CD14-positive monocyte (primary cell): ENCODE measurements at regions not wholly inside any gene's neighbourhood (a gene's known extent, or its start where the extent isn't known, plus 50 kb on each side); places are given as distances from the start of the nearest gene placed in this dataset.

Experiments
- DNase-seq, 3 donors: peaks; one replicate each; pipeline ENCODE4 v3.0.0-alpha.2; 2011 to 2022
- H2AFZ ChIP-seq: 2 replicates; pipeline ENCODE4 v1.6.0; 2012; ENCODE audit warnings: mild to moderate bottlenecking, low read depth, low read length, inconsistent platforms; ENCODE audit not compliant: insufficient read depth, poor library complexity, severe bottlenecking
- H3K27ac ChIP-seq, 2 donors: 1 replicate in 1 of 2; 2 replicates in 1 of 2; pipeline ENCODE4 v1.5.1; 2012 to 2013; ENCODE audit warnings: low read length in 2 of 2, control low read depth in 1 of 2, inconsistent platforms in 1 of 2, low read depth in 1 of 2, mild to moderate bottlenecking in 1 of 2
- H3K27me3 ChIP-seq, 2 donors: one replicate each; pipeline versions ENCODE4 v1.6.0 to v1.6.1; 2011 to 2013; ENCODE audit warnings: low read length in 2 of 2; ENCODE audit not compliant: control insufficient read depth in 2 of 2, insufficient read depth in 2 of 2
- H3K36me3 ChIP-seq, 2 donors: replicated peaks in 1 of 2; 1 replicate in 1 of 2; 2 replicates in 1 of 2; pipeline versions ENCODE4 v1.5.1 to v1.6.1; 2012 to 2013; ENCODE audit warnings: low read length in 2 of 2, control low read depth in 1 of 2, inconsistent platforms in 1 of 2, mild to moderate bottlenecking in 1 of 2; ENCODE audit not compliant: insufficient read depth in 2 of 2, control insufficient read depth in 1 of 2
- H3K4me1 ChIP-seq, 2 donors: 1 replicate in 1 of 2; 2 replicates in 1 of 2; pipeline versions ENCODE4 v1.5.1 to v1.6.1; 2012 to 2013; ENCODE audit warnings: low read length in 2 of 2, control low read depth in 1 of 2, inconsistent platforms in 1 of 2, mild to moderate bottlenecking in 1 of 2, moderate library complexity in 1 of 2; ENCODE audit not compliant: insufficient read depth in 2 of 2, control insufficient read depth in 1 of 2
- H3K4me2 ChIP-seq: replicated peaks from 2 replicates; pipeline ENCODE3; 2012; ENCODE audit warnings: low read length, moderate library complexity, mild to moderate bottlenecking; ENCODE audit not compliant: poor library complexity, severe bottlenecking; ENCODE audit errors: extremely low read depth
- H3K4me3 ChIP-seq, 3 experiments: fragments of 200-600 bp in 1 of 3; sonication (generic) in 1 of 3; replicated peaks in 1 of 3; 1 replicate in 2 of 3; 2 replicates in 1 of 3; pipeline ENCODE4 v1.5.1; 2011 to 2013; ENCODE audit warnings: low read length in 3 of 3, mild to moderate bottlenecking in 3 of 3, control low read depth in 2 of 3, low read depth in 2 of 3, inconsistent platforms in 1 of 3, moderate library complexity in 1 of 3
- H3K79me2 ChIP-seq: 2 replicates; pipeline ENCODE4 v1.6.0; 2012; ENCODE audit warnings: mild to moderate bottlenecking, control low read depth, inconsistent platforms, low read length, moderate library complexity; ENCODE audit not compliant: insufficient read depth
- H3K9ac ChIP-seq: 2 replicates; pipeline ENCODE4 v1.6.0; 2017; ENCODE audit warnings: low read length, mild to moderate bottlenecking; ENCODE audit not compliant: insufficient read depth, poor library complexity, severe bottlenecking
- H3K9me3 ChIP-seq, 2 donors: replicated peaks in 1 of 2; 1 replicate in 1 of 2; 2 replicates in 1 of 2; pipeline versions ENCODE4 v1.5.1 to v1.6.1; 2012 to 2013; ENCODE audit warnings: low read length in 2 of 2, control low read depth in 1 of 2; ENCODE audit not compliant: control insufficient read depth in 1 of 2, insufficient read depth in 1 of 2
- H4K20me1 ChIP-seq: 2 replicates; pipeline ENCODE4 v1.6.0; 2012; ENCODE audit warnings: mild to moderate bottlenecking, low read length, control low read depth, moderate library complexity; ENCODE audit not compliant: insufficient read depth
- H3K27ac Mint-ChIP-seq, 7 donors: one replicate each; pipeline ENCODE4 v1.8.0; 2020; ENCODE audit warnings: mild to moderate bottlenecking in 7 of 7, mixed read lengths in 7 of 7, moderate library complexity in 6 of 7, inconsistent platforms in 2 of 7
- H3K27me3 Mint-ChIP-seq, 3 donors: one replicate each; pipeline ENCODE4 v1.8.0; 2021 to 2022; ENCODE audit warnings: low read depth in 3 of 3, mild to moderate bottlenecking in 3 of 3, mixed read lengths in 3 of 3, moderate library complexity in 3 of 3, inconsistent platforms in 1 of 3
- H3K36me3 Mint-ChIP-seq, 2 donors: one replicate each; pipeline ENCODE4 v1.8.0; 2020; ENCODE audit warnings: mixed read lengths in 2 of 2, inconsistent platforms in 1 of 2, mild to moderate bottlenecking in 1 of 2
- H3K4me1 Mint-ChIP-seq: one replicate; pipeline ENCODE4 v1.8.0; 2020; ENCODE audit warnings: mild to moderate bottlenecking, mixed read lengths
- H3K4me3 Mint-ChIP-seq, 2 donors: one replicate each; pipeline ENCODE4 v1.8.0; 2020; ENCODE audit warnings: mild to moderate bottlenecking in 2 of 2, mixed read lengths in 2 of 2, moderate library complexity in 1 of 2
- H3K9me3 Mint-ChIP-seq, 7 donors: one replicate each; pipeline ENCODE4 v1.8.0; 2020 to 2022; ENCODE audit warnings: mixed read lengths in 7 of 7, mild to moderate bottlenecking in 6 of 7, moderate library complexity in 6 of 7, inconsistent platforms in 2 of 7
- CTCF ChIP-seq: fragments of 200-600 bp; IDR thresholded peaks from one replicate; pipeline ENCODE4 v1.8.0; 2022; ENCODE audit warnings: antibody characterized with exemption, mild to moderate bottlenecking
- WGBS: methylation state at CpG from one replicate; pipeline ENCODE4 v1.1.5; 2013; ENCODE audit warnings: missing lambda C conversion rate; ENCODE audit not compliant: insufficient coverage; 5-methylcytosine and 5-hydroxymethylcytosine counted together
- intact Hi-C, 2 donors: fragments of 100-400 bp; cut with micrococcal nuclease; formaldehyde crosslinking; loops; one replicate each; pipeline versions ENCODE4 v1.15.0 to v1.15.1; 2023

GRCh38 chr6:112749673-112750072 is 402.5 kb downstream of the RFPL4B start:
- H3K9me3 ChIP-seq = no peaks in the 10 kb centered on the region
- Mint-ChIP-seq H3K36me3 (no peaks in the 10 kb centered on the region), H3K27ac (no peak overlapping the region), H3K4me3 (no peak overlapping the region), H3K4me1 (peaks cover 10% of the 10 kb centered on the region), H3K9me3 (peaks cover 0 to 2% (median 0%) of the 10 kb centered on the region in 7 donors), H3K27me3 (peaks cover 0 to 1% (median 0%) of the 10 kb centered on the region in 3 donors)
- H3K27me3 ChIP-seq = no peaks in the 10 kb centered on the region
- H3K79me2 ChIP-seq = no peaks in the 10 kb centered on the region
- no peak for TF ChIP-seq CTCF
- H3K4me3 ChIP-seq = no peak overlapping the region
- H3K27ac ChIP-seq = no peak overlapping the region
- intact Hi-C loops = no loop called here
- WGBS = 89% methylated on average over 1 of the region's 5 CpGs
- no peaks in the 10 kb centered on the region for H4K20me1 ChIP-seq
- no peak for DNase-seq
- no peaks in the 10 kb centered on the region for H3K4me1 ChIP-seq
- no peaks in the 10 kb centered on the region for H3K36me3 ChIP-seq
- H3K4me2 ChIP-seq = no peak overlapping the region
- H2AFZ ChIP-seq = no peak overlapping the region
- no peak overlapping the region for H3K9ac ChIP-seq

DNA sequence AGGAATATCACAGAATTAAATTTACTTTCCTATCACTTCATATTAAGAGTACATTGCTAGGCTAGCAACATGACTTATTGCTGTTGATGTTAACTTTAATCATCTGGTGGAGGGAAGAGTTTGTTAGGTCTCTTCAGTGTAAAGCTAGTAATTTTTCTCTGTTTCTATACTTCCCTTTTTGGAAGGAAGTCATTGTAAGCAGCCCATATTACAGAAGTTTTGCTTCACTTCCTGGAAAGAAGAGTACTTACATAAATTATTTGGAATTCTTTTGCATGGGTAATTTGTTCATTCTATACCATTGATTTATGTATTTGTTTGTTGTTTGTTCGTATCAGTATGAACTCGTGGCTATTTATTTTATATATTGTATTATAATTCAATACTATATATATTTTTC is 405.2 kb downstream of the RFPL4B start:
- intact Hi-C loops = no loop called here
- no peak overlapping the region for H3K27ac Mint-ChIP-seq
- no peaks in the 10 kb centered on the region for H4K20me1 ChIP-seq
- H3K9me3 Mint-ChIP-seq = peaks cover 0 to 2% (median 0%) of the 10 kb centered on the region in 7 donors
- no peaks in the 10 kb centered on the region for H3K27me3 ChIP-seq
- no CpG with 5 or more reads among the region's 2 CpGs for WGBS
- no peaks in the 10 kb centered on the region for H3K36me3 ChIP-seq
- H3K4me1 ChIP-seq = no peaks in the 10 kb centered on the region
- TF ChIP-seq CTCF = no peak
- peak in 2 of 3 donors; percentile 4 to 16 for DNase-seq
- peaks cover 10% of the 10 kb centered on the region for H3K4me1 Mint-ChIP-seq
- no peaks in the 10 kb centered on the region for H3K79me2 ChIP-seq
- H3K4me3 ChIP-seq = no peak overlapping the region
- no peak overlapping the region for H3K27ac ChIP-seq
- no peak overlapping the region for H3K4me3 Mint-ChIP-seq
- no peak overlapping the region for H2AFZ ChIP-seq
- no peak overlapping the region for H3K4me2 ChIP-seq
- H3K9me3 ChIP-seq = no peaks in the 10 kb centered on the region
- peaks cover 0 to 1% (median 0%) of the 10 kb centered on the region in 3 donors for H3K27me3 Mint-ChIP-seq
- no peak overlapping the region for H3K9ac ChIP-seq
- no peaks in the 10 kb centered on the region for H3K36me3 Mint-ChIP-seq
